Smooth muscle cell (in vitro differentiated cells): ENCODE measurements at regions not wholly inside any gene's neighbourhood (a gene's known extent, or its start where the extent isn't known, plus 50 kb on each side); places are given as distances from the start of the nearest gene placed in this dataset.

ENCODE experiments used
- DNase-seq: peaks from one replicate; lab custom pipeline; 2025; ENCODE audit not compliant: unreplicated experiment; lab: John Stamatoyannopoulos, UW
- H2AFZ ChIP-seq: fragments of 200-600 bp; sonication (generic); 2 replicates; pipeline ENCODE4 v1.6.0; 2016; ENCODE audit warnings: antibody characterized with exemption, low read depth, mild to moderate bottlenecking
- H3F3A ChIP-seq: fragments of 200-600 bp; sonication (generic); 2 replicates; pipeline ENCODE4 v1.6.0; 2017; ENCODE audit warnings: antibody characterized with exemption, low read depth
- H3K27ac ChIP-seq: fragments of 200-600 bp; sonication (generic); 2 replicates; pipeline ENCODE4 v1.5.1; 2016; ENCODE audit warnings: low read depth, mild to moderate bottlenecking
- H3K27me3 ChIP-seq: fragments of 200-600 bp; sonication (generic); 2 replicates; pipeline ENCODE4 v1.6.1; 2016; ENCODE audit warnings: low read depth, mild to moderate bottlenecking
- H3K36me3 ChIP-seq: fragments of 200-600 bp; sonication (generic); 2 replicates; pipeline ENCODE4 v1.5.1; 2016; ENCODE audit warnings: low read depth
- H3K4me1 ChIP-seq: fragments of 200-600 bp; sonication (generic); 2 replicates; pipeline ENCODE4 v1.5.1; 2016; ENCODE audit warnings: low read depth
- H3K4me2 ChIP-seq: fragments of 200-600 bp; sonication (generic); 2 replicates; pipeline ENCODE4 v1.6.0; 2016; ENCODE audit warnings: mild to moderate bottlenecking
- H3K4me3 ChIP-seq: fragments of 200-600 bp; sonication (generic); 2 replicates; pipeline ENCODE4 v1.5.1; 2016; ENCODE audit warnings: mild to moderate bottlenecking
- H3K79me2 ChIP-seq: fragments of 200-600 bp; sonication (generic); 2 replicates; pipeline ENCODE4 v1.6.0; 2016; ENCODE audit warnings: low read depth, mild to moderate bottlenecking
- H3K9ac ChIP-seq: fragments of 200-600 bp; sonication (generic); 2 replicates; pipeline ENCODE4 v1.6.0; 2016; ENCODE audit warnings: low read depth
- H3K9me3 ChIP-seq: fragments of 200-600 bp; sonication (generic); replicated peaks from 2 replicates; pipeline ENCODE4 v1.5.1; 2016; ENCODE audit warnings: low read depth
- H4K20me1 ChIP-seq: fragments of 200-600 bp; sonication (generic); 2 replicates; pipeline ENCODE4 v1.6.0; 2016; ENCODE audit warnings: low read depth
- CTCF ChIP-seq: fragments of 200-600 bp; sonication (generic); IDR thresholded peaks from 2 replicates; pipeline ENCODE4 v1.5.1; 2017; ENCODE audit warnings: borderline replicate concordance, mild to moderate bottlenecking, antibody characterized with exemption; ENCODE audit not compliant: insufficient read depth, poor library complexity, severe bottlenecking
- WGBS: methylation state at CpG from one replicate; pipeline ENCODE4 v1.1.7; 2016; ENCODE audit warnings: low lambda C conversion rate; 5-methylcytosine and 5-hydroxymethylcytosine counted together

GRCh38 chr6:144711661-144712060 is 426.5 kb downstream of the UTRN start:
- H3K27ac ChIP-seq: no peak overlapping the region
- no peak overlapping the region for H3K9ac ChIP-seq

GRCh38 chr6:144712541-144712940 is 427.4 kb downstream of the UTRN start:
- Histone ChIP-seq H3K4me3 (no peak overlapping the region), H3K79me2 (no peaks in the 10 kb centered on the region), H3K4me1 (peaks cover 4% of the 10 kb centered on the region), H3K27me3 (no peaks in the 10 kb centered on the region), H3K27ac (no peak overlapping the region), H3K4me2 (no peak overlapping the region), H3K9ac (no peak overlapping the region), H4K20me1 (no peaks in the 10 kb centered on the region), H2AFZ (no peak overlapping the region), H3F3A (no peaks in the 10 kb centered on the region), H3K36me3 (no peaks in the 10 kb centered on the region), H3K9me3 (no peaks in the 10 kb centered on the region)
- no peak for TF ChIP-seq CTCF
- WGBS: 90% methylated on average over 1 of the region's 1 CpG
- DNase-seq: no peak

More at GRCh38 chr6:144711661-144712060, 426.5 kb downstream of the UTRN start:
- H3K4me1 ChIP-seq: peaks cover 4% of the 10 kb centered on the region
- H3K4me3 ChIP-seq: no peak overlapping the region
- no peaks in the 10 kb centered on the region for H4K20me1 ChIP-seq
- no peak for TF ChIP-seq CTCF
- no peak overlapping the region for H2AFZ ChIP-seq
- 98% methylated on average over 2 of the region's 2 CpGs for WGBS
- H3K4me2 ChIP-seq: no peak overlapping the region
- no peaks in the 10 kb centered on the region for H3K9me3 ChIP-seq
- no peaks in the 10 kb centered on the region for H3K27me3 ChIP-seq
- DNase-seq: no peak
- H3F3A ChIP-seq: no peaks in the 10 kb centered on the region
- H3K36me3 ChIP-seq: no peaks in the 10 kb centered on the region
- no peaks in the 10 kb centered on the region for H3K79me2 ChIP-seq

- H3K4me2 ChIP-seq: no peak overlapping the region
- no peak for TF ChIP-seq CTCF
- H3K4me3 ChIP-seq: no peak overlapping the region
- H3K79me2 ChIP-seq: no peaks in the 10 kb centered on the region
- no peak overlapping the region for H3K9ac ChIP-seq
- no peaks in the 10 kb centered on the region for H3F3A ChIP-seq
- no peaks in the 10 kb centered on the region for H3K27me3 ChIP-seq
- H3K9me3 ChIP-seq: no peaks in the 10 kb centered on the region
- WGBS: 75% methylated on average over 2 of the region's 2 CpGs
- H3K4me1 ChIP-seq: peaks cover 4% of the 10 kb centered on the region
- no peaks in the 10 kb centered on the region for H3K36me3 ChIP-seq
- H4K20me1 ChIP-seq: no peaks in the 10 kb centered on the region
- no peak for DNase-seq
- H2AFZ ChIP-seq: no peak overlapping the region
- H3K27ac ChIP-seq: no peak overlapping the region
These were observed 429.0 kb downstream of the UTRN start for GRCh38 chr6:144714021-144714712.

GRCh38 chr6:144715344-144715743 is 430.2 kb downstream of the UTRN start:
- H3K4me3 ChIP-seq: no peak overlapping the region
- no peak for DNase-seq
- no peak overlapping the region for H3K27ac ChIP-seq
- H4K20me1 ChIP-seq: no peaks in the 10 kb centered on the region
- no peaks in the 10 kb centered on the region for H3K27me3 ChIP-seq
- TF ChIP-seq CTCF: no peak
- no peak overlapping the region for H2AFZ ChIP-seq
- H3K4me2 ChIP-seq: no peak overlapping the region
- peaks cover 4% of the 10 kb centered on the region for H3K4me1 ChIP-seq
- no peaks in the 10 kb centered on the region for H3F3A ChIP-seq
- no peaks in the 10 kb centered on the region for H3K9me3 ChIP-seq
- H3K79me2 ChIP-seq: no peaks in the 10 kb centered on the region
- H3K9ac ChIP-seq: no peak overlapping the region
- 94% methylated on average over 2 of the region's 2 CpGs for WGBS
- H3K36me3 ChIP-seq: no peaks in the 10 kb centered on the region
